Erythroblast (primary cell): ENCODE measurements at regions not wholly inside any gene's neighbourhood (a gene's known extent, or its start where the extent isn't known, plus 50 kb on each side); places are given as distances from the start of the nearest gene placed in this dataset.
"Not testable (repeated sequence)": the region's sequence is repeated elsewhere in the genome, so short reads cannot be mapped to it uniquely, and the experiment has no call there.

Experiments
- DNase-seq, 2 experiments: peaks; one replicate each; lab custom pipeline; 2025; lab: John Stamatoyannopoulos, UW
- GATA1 ChIP-seq: IDR thresholded peaks from 2 replicates; pipeline ENCODE4 v1.6.1; 2011; ENCODE audit warnings: low read depth, mild to moderate bottlenecking, control low read depth, low read length, moderate library complexity
- POLR2A ChIP-seq: IDR thresholded peaks from 2 replicates; pipeline ENCODE4 v1.6.1; 2011; ENCODE audit warnings: mild to moderate bottlenecking, low read length

DNA sequence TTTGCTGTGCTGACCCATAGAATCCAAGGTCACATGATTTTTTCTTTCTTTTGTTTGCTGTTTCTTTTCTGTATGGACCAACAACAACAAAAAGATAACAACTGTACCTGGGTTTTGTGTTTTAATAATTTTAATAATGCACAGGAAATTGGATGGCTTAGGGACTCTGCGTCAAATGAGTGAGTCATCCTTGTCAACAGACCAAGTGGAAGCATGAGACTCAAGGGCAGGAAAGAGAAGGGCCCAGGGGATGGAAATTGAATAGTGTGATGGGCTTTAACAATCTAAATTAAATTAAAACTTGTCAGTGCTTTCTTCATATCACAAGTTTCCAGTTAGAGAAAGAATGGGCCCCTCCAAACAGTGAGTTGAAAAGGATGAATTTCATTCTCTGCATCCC, 413.0 kb downstream of the PREX1 start:
- DNase-seq = no peak
- TF ChIP-seq POLR2A (no peak), GATA1 (no peak)

DNA sequence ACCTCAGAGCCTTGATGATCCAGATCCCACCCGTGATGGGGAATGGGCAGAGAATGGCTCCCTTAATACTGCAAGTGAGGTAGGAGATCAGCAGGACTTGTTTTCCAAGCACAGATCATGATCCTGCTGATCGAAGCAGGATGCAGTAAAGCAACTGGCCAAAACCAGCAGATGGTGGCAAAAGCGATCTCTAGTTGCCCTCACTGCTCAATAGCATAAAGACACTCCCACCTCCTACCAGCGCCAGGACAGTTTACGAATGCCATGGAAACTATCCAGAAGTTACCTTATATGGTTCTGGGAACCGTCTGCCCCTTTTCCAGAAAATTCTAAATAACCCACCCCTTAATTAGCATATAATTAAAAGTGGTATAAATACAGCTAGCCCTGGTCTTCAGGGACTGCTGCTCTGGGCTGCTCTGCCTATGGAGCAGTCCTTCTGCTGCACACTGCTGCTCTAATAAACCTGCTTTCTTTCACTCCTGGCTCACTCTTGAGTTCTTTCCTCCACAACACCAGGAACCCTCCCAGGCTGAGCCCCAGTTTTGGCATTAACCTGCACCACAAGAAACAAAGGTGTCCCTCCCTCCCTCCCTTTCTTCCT, 415.8 kb downstream of the PREX1 start:
- no peak for DNase-seq
- TF ChIP-seq POLR2A (no peak), GATA1 (no peak)

DNA sequence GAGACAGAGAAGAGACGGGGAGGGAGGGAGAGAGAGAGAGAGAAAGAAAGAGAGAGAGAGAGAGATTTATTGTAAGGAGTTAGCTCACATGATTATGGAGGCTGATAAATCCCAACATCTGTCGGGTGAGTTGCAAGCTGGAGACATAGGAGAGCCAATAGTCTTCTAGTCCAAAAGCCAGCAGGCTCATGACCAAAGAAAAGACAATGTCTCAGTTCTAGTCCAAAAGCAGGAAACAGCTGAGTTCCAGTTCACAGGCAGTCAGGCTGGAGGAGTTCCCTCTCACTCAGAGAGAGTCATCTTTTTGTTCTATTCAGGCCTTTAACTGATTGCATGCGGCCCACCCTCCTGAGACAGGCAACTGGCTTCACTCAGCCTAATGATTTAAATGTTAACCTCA, 416.6 kb downstream of the PREX1 start:
- no peak for DNase-seq
- TF ChIP-seq GATA1 (no peak), POLR2A (no peak)

DNA sequence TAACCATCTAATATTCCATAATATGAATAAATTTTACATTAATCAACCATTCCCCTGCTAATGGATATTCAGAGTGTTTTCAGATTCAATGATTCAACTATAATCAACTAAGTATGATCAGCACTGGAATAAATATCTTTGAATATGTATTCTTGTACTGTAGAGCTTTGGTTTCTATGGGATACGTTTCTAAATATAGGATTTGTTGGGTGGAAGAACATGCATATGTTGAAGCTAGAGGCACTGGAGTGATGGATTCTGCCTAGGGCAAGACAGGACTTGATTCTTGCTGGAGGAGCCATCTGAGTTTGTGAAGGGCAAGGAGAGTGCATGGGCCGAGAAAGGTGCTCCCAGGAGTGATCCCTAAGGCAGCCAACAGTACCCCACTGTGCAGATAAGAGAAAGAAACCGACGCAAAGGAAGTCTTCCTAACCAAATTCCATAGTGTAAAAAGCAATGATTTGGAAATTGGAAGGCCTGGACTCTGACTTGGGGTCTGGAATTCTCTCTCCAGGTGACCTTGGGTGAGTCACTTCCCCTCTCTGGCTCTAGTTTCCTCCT, 418.7 kb downstream of the PREX1 start:
- DNase-seq = no peak
- TF ChIP-seq GATA1 = no peak
- TF ChIP-seq POLR2A = no peak

DNA sequence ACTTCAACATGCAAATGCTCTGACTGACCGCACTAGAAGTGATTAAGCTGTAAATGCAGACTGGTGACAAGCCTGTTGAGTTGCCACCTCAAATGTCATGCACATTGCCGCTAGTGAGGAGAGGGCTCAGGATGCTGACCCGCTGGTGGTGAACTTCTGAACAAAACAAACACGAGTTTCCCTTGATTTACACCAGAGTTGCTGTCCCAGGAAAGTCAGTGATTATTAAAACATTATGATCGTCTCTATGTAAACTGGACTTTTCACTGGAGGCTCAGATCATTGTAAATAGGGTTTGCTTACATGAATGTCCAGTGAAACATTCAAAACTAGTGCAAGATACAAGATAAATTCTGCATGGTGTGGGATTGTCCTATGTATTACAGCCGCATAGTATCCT, 420.1 kb downstream of the PREX1 start:
- TF ChIP-seq POLR2A = no peak
- TF ChIP-seq GATA1 = no peak

DNA sequence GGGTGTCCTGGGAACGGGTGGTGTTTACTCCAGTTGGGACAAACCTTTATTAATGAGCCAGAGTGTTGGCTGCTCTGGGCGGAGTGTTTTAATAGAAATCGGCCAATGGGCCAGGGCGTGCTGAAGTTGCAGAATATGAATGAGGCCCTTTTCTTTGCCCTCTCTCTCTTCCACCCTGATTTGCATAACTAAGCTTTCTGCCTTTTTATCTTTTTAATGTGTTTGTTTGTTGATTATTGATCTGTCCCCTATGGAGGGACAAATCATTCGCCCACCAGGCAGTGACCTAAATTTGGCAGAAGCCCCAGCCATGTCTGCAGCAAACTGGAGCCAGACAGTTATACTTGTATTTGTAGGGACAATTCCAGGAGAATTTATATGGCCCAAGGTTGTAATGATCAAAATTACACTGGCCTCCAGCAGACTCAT, 420.9 kb downstream of the PREX1 start:
- no peak for TF ChIP-seq GATA1
- TF ChIP-seq POLR2A = no peak
- DNase-seq = no peak

More for the DNA sequence above, 420.1 kb downstream of the PREX1 start:
- no peak for DNase-seq

DNA sequence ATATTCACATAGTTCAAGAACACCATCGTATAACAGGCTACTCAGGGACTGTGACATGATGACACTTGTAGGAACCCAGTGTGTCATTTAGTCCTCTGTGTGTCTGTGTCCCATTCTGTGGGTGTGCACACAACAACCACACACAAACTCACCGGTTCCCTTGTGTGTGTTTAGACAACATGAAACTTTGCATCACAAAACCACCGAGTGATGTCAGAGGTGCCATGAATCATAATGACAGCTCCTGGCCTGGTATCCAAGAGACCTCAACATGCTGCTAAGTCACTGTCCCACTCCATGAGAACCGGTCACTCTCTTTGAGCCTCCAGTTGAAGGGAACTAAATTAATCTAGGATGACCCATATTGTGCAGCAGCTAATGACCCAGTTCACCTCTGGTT, 421.3 kb downstream of the PREX1 start:
- no peak for DNase-seq
- TF ChIP-seq POLR2A = no peak
- TF ChIP-seq GATA1 = no peak

DNA sequence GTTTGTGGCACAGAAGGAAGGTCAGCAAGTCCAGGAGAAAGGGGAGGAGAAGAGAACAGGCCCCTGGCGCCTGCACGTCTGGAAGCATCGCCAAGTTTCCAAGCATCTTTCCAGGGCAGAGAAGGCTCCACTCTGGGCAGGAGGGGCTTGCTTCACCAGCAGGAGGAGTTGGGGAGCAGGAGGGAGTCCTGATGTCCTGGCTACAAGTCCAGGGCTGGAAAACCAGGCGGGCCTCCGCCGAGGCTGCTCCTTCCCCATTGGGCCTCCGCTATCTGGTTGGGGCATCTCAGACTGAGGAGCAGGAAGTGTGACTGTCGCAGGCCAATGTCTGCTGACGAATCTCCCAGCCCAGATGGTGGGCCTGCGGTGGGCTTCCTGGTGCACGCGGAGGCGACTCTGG, 421.9 kb downstream of the PREX1 start:
- DNase-seq = no peak

DNA sequence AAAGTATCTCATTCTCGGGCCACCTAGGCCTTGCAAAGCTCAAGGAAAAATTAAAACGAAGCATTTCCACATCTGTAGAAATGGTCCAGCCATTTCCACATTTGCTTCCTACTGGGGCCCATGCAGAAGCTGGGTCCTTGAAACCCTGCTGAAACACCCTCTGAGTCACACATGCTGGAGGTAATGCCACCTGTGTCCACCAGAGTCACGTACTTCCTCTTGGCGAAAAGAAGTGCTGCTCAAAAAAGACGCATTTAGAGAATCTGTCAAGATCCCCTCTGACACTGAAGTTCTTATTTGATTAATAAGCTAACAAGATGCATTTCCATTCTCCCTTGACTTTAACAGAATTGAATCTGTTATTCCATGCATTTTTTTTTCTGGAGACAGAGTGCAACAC, 423.2 kb downstream of the PREX1 start:
- no peak for TF ChIP-seq POLR2A
- no peak for TF ChIP-seq GATA1
- no peak for DNase-seq

More for the DNA sequence above, 421.9 kb downstream of the PREX1 start:
- TF ChIP-seq GATA1 (no peak), POLR2A (no peak)

DNA sequence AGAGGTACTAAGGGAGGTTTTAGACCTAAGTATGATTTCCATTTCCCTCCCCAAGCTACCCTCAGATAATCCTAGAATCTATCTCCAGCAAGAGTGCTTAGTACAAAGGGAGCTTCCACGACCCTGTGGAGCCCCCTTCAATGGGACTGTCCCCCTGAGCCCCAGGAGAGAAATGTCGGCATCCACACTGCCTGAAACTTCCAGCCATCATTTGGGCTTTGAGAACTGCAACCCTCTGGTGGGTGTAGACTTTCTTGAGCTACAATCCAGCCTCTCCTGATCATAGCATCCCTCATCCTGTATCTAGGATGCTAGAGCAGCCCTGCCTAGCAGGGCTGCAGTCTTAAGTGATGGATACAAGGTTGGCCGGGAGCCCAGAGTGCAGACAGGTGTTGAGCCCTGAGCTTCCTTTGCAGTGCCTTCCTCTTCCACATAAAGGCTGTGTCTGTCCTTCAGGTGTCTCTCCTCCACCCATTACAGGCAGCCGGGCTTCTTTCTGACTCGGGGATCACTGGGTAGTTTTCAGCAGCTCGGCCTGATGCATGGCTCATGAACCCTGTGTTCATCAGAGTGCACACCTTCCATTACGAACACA, 424.5 kb downstream of the PREX1 start:
- no peak for DNase-seq
- TF ChIP-seq GATA1 (no peak), POLR2A (no peak)

DNA sequence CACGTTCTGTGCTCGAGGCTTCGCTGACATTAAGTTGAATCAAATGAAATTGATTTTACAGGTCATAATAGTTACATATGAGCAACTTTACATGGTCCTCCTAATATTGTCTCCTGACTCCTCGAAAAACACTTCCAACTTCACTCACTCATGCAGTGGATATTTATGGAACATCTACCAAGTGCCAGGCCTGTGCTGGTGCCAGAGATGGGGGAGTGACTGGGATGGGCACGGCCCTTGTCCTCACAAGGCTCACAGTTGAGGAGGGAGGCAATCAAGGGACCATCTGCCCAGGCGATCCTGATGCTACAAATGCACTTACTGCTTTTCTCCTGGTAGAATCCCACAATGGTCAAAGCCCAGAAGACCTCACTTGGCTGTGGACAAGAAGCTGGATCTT, 426.4 kb downstream of the PREX1 start:
- TF ChIP-seq POLR2A (no peak), GATA1 (no peak)

DNA sequence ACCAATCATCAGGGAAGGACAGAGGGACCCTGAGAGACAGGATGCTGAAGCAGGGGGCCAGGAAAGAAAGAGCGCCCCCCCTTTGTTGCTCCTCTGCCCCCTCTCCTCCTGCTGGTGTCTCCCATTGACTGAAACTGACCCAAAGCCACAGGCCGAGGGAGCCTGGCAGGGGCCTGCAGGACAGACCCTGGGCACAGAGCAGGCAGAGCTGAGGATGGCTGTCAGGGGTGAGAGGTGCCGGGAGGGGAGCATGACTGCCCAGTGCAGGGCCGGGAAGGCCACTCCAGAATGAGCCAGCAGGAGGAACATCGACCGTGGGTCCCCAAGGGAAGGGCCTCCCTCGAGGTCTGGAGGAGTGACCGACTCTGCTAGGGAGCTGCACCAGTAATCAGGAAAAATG, 427.8 kb downstream of the PREX1 start:
- no peak for DNase-seq
- TF ChIP-seq POLR2A = no peak
- TF ChIP-seq GATA1 = no peak

More for the DNA sequence above, 426.4 kb downstream of the PREX1 start:
- no peak for DNase-seq

DNA sequence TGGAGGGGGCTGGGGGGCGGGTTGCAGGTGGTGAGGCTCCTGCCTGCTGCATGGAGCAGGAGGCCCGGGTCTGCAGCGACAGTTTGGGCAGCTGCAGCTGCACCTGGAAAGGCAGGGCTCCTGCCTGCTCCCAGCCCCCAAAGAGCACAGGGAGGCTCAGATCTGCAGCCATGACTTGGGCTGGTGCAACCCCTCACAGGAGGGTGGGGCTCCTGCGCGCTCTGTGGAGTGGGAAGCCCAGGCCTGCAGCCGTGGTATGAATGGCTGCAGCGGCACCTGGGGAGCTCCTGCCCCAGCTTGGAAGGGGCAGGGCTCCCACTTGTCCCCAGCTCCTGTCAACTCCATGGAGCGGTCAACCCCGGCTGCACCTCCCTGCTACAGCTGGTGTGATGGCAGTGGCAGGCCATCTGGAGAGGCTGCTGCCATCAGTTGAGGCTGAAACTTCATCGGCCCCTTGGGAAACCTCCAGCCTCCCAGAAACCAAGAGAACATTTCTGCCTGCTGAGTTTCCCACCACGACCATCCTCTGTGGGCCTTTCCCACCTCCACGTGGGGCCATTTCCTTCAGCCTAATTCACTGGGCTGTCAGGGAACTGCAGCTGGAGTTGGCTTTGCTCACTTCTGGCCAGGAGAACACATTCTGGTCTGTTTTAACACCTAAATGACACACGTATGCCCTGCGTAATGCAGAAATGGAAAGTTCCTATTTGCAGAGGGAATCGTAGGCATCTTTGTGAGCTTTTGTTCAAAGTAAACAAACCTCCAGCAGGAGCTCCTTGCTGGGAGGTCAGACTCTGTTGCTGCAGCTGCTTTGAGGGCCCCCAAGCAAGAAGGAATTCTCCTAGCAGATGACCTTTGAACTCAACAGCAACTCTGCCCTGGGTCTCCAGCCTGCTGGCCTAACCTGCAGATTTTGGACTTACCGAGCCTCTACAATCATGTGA, 429.0 kb downstream of the PREX1 start:
- DNase-seq = no peak
- TF ChIP-seq GATA1 (no peak), POLR2A (no peak)

DNA sequence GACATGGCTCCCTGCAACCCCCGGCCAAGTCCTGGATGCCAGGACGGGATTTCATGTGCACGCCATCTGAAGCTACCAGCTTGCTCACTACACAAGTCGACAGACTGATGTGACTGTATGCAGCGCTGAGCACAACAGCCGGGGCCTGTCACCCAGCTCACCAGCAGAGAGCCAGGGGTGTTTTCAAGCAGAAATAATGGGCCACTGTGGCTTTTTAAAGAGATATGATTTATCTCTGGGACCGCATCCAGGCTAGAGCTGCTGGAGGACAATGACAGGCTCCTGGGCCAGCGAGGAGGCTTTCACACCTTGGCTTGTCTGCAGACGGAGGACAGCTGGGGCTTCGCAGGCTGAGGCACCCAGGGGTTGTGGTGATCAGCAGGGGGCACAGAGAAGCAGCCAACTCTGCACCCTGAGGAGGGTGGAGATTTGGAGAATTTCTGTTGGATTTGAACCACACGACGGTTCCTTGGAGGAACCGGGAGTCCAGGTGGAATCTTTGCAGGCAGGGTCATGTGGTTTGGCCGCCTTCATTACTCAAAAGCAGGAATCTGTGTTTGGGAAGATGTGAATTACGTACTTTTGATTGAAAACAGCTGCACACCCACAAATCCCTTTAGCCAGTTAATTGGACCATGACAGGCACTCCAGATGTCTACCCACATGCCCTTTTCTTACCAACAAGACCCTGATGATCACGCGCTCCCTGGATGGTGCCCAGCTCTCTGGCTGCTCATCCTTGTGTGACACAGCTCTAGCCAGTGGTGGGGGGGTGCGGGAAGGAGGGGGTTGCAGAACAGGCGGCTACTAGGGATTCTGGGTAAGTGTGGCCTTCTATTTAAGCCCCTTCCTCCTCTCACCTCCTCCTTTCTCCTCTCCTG, 430.6 kb downstream of the PREX1 start:
- not testable (repeated sequence) for DNase-seq
